Esophagus (tissue), 2 donors: ENCODE measurements at regions not wholly inside any gene's neighbourhood (a gene's known extent, or its start where the extent isn't known, plus 50 kb on each side); places are given as distances from the start of the nearest gene placed in this dataset.

Experiments used
- H3K27ac ChIP-seq, 2 donors: one replicate each; pipeline ENCODE4 v1.5.1; 2013; ENCODE audit warnings: low read depth in 2 of 2, mild to moderate bottlenecking in 2 of 2, inconsistent platforms in 1 of 2, low read length in 1 of 2, moderate library complexity in 1 of 2
- H3K27me3 ChIP-seq, 2 donors: one replicate each; pipeline ENCODE4 v1.6.1; 2013; ENCODE audit warnings: low read length in 2 of 2, control low read depth in 1 of 2, mild to moderate bottlenecking in 1 of 2; ENCODE audit not compliant: insufficient read depth in 2 of 2, control insufficient read depth in 1 of 2
- H3K36me3 ChIP-seq, 2 donors: one replicate each; pipeline ENCODE4 v1.6.1; 2013; ENCODE audit warnings: low read length in 1 of 2; ENCODE audit not compliant: control insufficient read depth in 2 of 2, insufficient read depth in 2 of 2
- H3K4me1 ChIP-seq, 2 donors: one replicate each; pipeline ENCODE4 v1.6.1; 2013; ENCODE audit warnings: low read length in 1 of 2; ENCODE audit not compliant: control insufficient read depth in 2 of 2, insufficient read depth in 2 of 2
- H3K4me3 ChIP-seq, 2 donors: one replicate each; pipeline ENCODE4 v1.5.1; 2013; ENCODE audit warnings: low read length in 2 of 2, mild to moderate bottlenecking in 2 of 2, low read depth in 1 of 2, moderate library complexity in 1 of 2
- H3K9me3 ChIP-seq, 2 donors: one replicate each; pipeline ENCODE4 v1.6.1; 2013; ENCODE audit warnings: mild to moderate bottlenecking in 2 of 2, low read depth in 1 of 2, low read length in 1 of 2, moderate library complexity in 1 of 2; ENCODE audit not compliant: control insufficient read depth in 2 of 2, insufficient read depth in 1 of 2
- WGBS, 2 donors: extraction: QIAGEN DNeasy Blood & Tissue Kit; methylation state at CpG; one replicate each; pipeline ENCODE4 v1.1.7; 2013; 5-methylcytosine and 5-hydroxymethylcytosine counted together
- donor health status: healthy with polysubstance abuse.
- donor health status: Bipolar disorder and iron deficiency.

GRCh38 chr2:7239078-7239477 lies 321.9 kb downstream of the RNF144A start:
- Histone ChIP-seq H3K36me3 (no peaks in the 10 kb centered on the region), H3K4me1 (no peaks in the 10 kb centered on the region), H3K4me3 (no peak overlapping the region), H3K27me3 (no peaks in the 10 kb centered on the region), H3K27ac (no peak overlapping the region), H3K9me3 (no peaks in the 10 kb centered on the region)
- 63 to 76% methylated on average over 3 of the region's 3 CpGs for WGBS, 2 donors

GRCh38 chr2:7241041-7241745 lies 324.0 kb downstream of the RNF144A start:
- Histone ChIP-seq H3K27me3 (no peaks in the 10 kb centered on the region), H3K4me3 (no peak overlapping the region), H3K9me3 (no peaks in the 10 kb centered on the region), H3K36me3 (no peaks in the 10 kb centered on the region), H3K27ac (no peak overlapping the region), H3K4me1 (no peaks in the 10 kb centered on the region)
- WGBS, 2 donors, result 81 to 89% methylated on average over 4 of the region's 4 CpGs

DNA sequence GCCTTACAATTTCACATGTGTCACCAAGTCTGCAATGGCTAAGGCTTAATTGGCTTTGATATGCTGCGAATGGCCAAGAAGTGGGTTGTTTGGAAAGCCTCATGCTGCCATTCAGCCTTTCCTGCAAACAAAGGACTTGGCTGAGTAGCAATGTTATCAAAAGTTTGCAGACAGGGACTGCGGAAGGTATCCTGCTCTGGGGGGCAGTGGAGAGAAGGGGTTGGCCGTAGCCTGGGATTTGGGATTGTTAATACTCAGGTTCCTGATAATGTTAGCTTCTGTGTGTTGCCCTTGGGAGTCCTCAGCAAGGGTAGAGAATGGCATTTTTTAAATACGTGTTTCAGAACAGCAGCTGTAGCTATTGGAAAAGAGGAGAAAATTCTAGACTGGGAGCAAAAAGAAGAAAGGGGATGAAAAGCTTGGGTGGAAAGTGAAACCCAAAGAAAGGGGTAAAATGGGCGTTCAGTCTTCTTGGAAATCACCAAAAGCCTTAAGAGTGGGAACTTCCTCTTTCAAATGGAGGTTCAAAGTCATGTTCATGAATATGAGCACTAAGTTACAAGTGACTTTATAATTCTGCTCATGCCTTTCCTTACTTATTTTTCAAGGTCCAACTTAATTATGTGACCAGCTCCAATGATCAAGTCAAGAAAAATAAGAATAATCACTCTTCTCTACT lies 325.1 kb downstream of the RNF144A start:
- WGBS, 2 donors, result 76 to 82% methylated on average over 5 of the region's 5 CpGs
- H3K4me3 ChIP-seq, result no peak overlapping the region
- no peaks in the 10 kb centered on the region for H3K36me3 ChIP-seq
- H3K27me3 ChIP-seq, result no peaks in the 10 kb centered on the region
- H3K27ac ChIP-seq, result no peak overlapping the region
- no peaks in the 10 kb centered on the region for H3K9me3 ChIP-seq
- no peaks in the 10 kb centered on the region for H3K4me1 ChIP-seq

DNA sequence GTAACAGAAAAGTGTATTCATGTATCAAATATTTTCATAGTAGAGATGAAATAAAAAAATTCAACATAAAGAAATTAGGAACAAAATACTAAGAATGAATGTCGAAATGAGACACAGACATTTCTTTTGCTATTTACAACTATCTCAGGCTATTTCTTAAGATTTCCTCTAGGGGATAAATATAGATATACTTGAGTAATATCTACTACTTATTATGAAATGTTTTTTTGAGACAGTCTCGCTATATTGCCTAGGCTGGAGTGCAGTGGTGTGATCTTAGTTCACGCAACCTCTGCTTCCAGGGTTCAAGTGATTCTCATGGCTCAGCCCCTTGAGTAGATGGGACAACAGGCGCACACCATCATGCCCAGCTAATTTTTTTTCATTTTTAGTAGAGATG lies 326.1 kb downstream of the RNF144A start:
- no peaks in the 10 kb centered on the region for H3K9me3 ChIP-seq
- H3K27me3 ChIP-seq, result no peaks in the 10 kb centered on the region
- no peak overlapping the region for H3K27ac ChIP-seq
- 80 to 81% methylated on average over 4 of the region's 4 CpGs for WGBS, 2 donors
- no peak overlapping the region for H3K4me3 ChIP-seq
- no peaks in the 10 kb centered on the region for H3K36me3 ChIP-seq
- no peaks in the 10 kb centered on the region for H3K4me1 ChIP-seq

DNA sequence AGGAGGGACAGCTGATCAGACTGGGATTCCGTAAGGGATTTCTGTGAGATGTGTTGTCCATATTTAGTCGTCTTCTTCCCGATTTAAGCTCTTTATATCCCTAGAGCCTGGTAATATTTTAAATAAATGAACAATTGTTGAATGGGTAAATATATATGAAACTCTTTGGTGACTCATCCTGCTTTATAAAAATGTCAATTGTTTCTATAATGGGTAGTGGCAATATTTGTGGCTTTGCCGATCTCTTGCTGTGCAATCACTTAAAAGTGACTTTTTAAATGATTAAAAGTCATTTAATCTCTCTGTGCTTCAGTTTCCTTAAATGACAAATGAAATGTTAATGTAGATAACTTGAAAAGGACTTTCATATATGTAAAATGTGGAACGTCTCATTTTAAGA lies 339.2 kb downstream of the RNF144A start:
- Histone ChIP-seq H3K4me1 (no peaks in the 10 kb centered on the region), H3K27ac (no peak overlapping the region), H3K9me3 (peaks cover 0 to 4% of the 10 kb centered on the region in 2 donors), H3K27me3 (no peaks in the 10 kb centered on the region), H3K4me3 (no peak overlapping the region), H3K36me3 (no peaks in the 10 kb centered on the region)
- 66 to 69% methylated on average over 5 of the region's 5 CpGs for WGBS, 2 donors

GRCh38 chr2:7262727-7263126 lies 345.5 kb downstream of the RNF144A start:
- 63 to 64% methylated on average over 6 of the region's 6 CpGs for WGBS, 2 donors

GRCh38 chr2:7264791-7265190 lies 347.6 kb downstream of the RNF144A start:
- no peaks in the 10 kb centered on the region for H3K9me3 ChIP-seq
- no peak overlapping the region for H3K4me3 ChIP-seq
- H3K36me3 ChIP-seq, result no peaks in the 10 kb centered on the region
- H3K27ac ChIP-seq, result no peak overlapping the region
- no peaks in the 10 kb centered on the region for H3K4me1 ChIP-seq
- H3K27me3 ChIP-seq, result no peaks in the 10 kb centered on the region
- WGBS, 2 donors, result 82 to 91% methylated on average over 8 of the region's 8 CpGs

More at GRCh38 chr2:7262727-7263126, 345.5 kb downstream of the RNF144A start:
- H3K9me3 ChIP-seq, result peaks cover 0 to 4% of the 10 kb centered on the region in 2 donors
- H3K36me3 ChIP-seq, result no peaks in the 10 kb centered on the region
- H3K4me3 ChIP-seq, result no peak overlapping the region
- no peaks in the 10 kb centered on the region for H3K27me3 ChIP-seq
- no peaks in the 10 kb centered on the region for H3K4me1 ChIP-seq
- H3K27ac ChIP-seq, result no peak overlapping the region

GRCh38 chr2:7265286-7265685 lies 348.1 kb downstream of the RNF144A start:
- no peak overlapping the region for H3K27ac ChIP-seq
- H3K4me1 ChIP-seq, result no peaks in the 10 kb centered on the region
- H3K9me3 ChIP-seq, result no peaks in the 10 kb centered on the region
- WGBS, 2 donors, result 76 to 86% methylated on average over 8 of the region's 8 CpGs
- no peaks in the 10 kb centered on the region for H3K27me3 ChIP-seq
- no peak overlapping the region for H3K4me3 ChIP-seq
- no peaks in the 10 kb centered on the region for H3K36me3 ChIP-seq

DNA sequence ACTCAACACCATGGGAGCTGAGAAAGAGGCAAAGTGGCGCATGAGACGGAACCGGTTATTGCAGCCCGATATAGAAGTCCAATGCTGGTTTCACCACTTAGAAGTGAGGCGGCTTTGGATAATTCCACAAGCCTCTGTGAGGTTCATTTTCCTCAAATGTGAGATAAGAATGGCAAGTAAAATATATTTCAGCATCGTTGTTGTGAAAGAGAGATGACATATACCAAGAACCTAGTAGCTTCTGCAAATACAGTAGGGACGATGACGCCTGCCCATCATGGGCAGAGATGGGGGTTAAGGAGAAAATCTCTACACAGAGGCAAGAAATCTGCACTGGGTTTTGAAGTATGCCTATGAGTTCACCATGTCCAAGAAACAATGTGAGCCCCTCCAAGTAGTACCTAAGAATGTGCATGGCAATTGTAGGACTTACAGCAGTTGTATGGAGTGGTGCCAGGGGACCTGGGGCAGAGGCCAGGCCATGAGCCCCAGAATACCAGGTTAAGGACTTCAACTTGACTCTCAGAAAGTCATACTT lies 352.0 kb downstream of the RNF144A start:
- peaks cover 0 to 2% of the 10 kb centered on the region in 2 donors for H3K9me3 ChIP-seq
- H3K4me1 ChIP-seq, result no peaks in the 10 kb centered on the region
- WGBS, 2 donors, result 96 to 98% methylated on average over 8 of the region's 8 CpGs
- no peak overlapping the region for H3K4me3 ChIP-seq
- H3K36me3 ChIP-seq, result no peaks in the 10 kb centered on the region
- H3K27ac ChIP-seq, result no peak overlapping the region
- no peaks in the 10 kb centered on the region for H3K27me3 ChIP-seq
